Gastrocnemius medialis (tissue), 4 donors: ENCODE measurements at regions not wholly inside any gene's neighbourhood (a gene's known extent, or its start where the extent isn't known, plus 50 kb on each side); places are given as distances from the start of the nearest gene placed in this dataset.

Experiments
- ATAC-seq, 2 donors: fragments of 150-250 bp; one replicate each; pipeline ENCODE4 v1.9.1; 2016
- DNase-seq, 2 donors: peaks; one replicate each; pipeline ENCODE4 v3.0.0-alpha.2; 2019
- H3K27ac ChIP-seq, 4 donors: fragments of 200-600 bp; sonication (generic); 1 replicate in 1 of 4; 2 replicates in 3 of 4; pipeline ENCODE4 v1.5.1; 2016 to 2018; ENCODE audit warnings: mild to moderate bottlenecking in 2 of 4, moderate library complexity in 1 of 4
- H3K27me3 ChIP-seq, 3 donors: fragments of 200-600 bp; sonication (generic) in 2 of 3; 1 replicate in 1 of 3; 2 replicates in 2 of 3; pipeline versions ENCODE4 v1.5.1 to v1.6.0; 2016 to 2019; ENCODE audit warnings: mild to moderate bottlenecking in 1 of 3, moderate library complexity in 1 of 3
- H3K36me3 ChIP-seq, 2 donors: fragments of 200-600 bp; sonication (generic) in 1 of 2; one replicate each; pipeline ENCODE4 v1.5.1; 2017 to 2018
- H3K4me1 ChIP-seq, 2 donors: fragments of 200-600 bp; sonication (generic) in 1 of 2; one replicate each; pipeline ENCODE4 v1.5.1; 2016 to 2017; ENCODE audit warnings: mild to moderate bottlenecking in 2 of 2
- H3K4me3 ChIP-seq, 4 donors: fragments of 200-600 bp; sonication (generic) in 3 of 4; 1 replicate in 1 of 4; 2 replicates in 3 of 4; pipeline ENCODE4 v1.5.1; 2016 to 2019; ENCODE audit warnings: mild to moderate bottlenecking in 2 of 4
- H3K9me3 ChIP-seq, 3 donors: fragments of 200-600 bp; sonication (generic) in 2 of 3; 1 replicate in 1 of 3; 2 replicates in 2 of 3; pipeline ENCODE4 v1.5.1; 2016 to 2019
- POLR2A ChIP-seq, 2 donors: fragments of 450-650 bp; IDR thresholded peaks; one replicate each; pipeline ENCODE4 v1.6.1; 2017; ENCODE audit warnings: antibody characterized with exemption in 2 of 2, mild to moderate bottlenecking in 2 of 2, moderate library complexity in 2 of 2
- in situ Hi-C, 4 donors: fragments of 200-750 bp; cut with MboI; loops; one replicate each; pipeline versions ENCODE4 v1.15.0 to v1.8.0; 2017; ENCODE audit warnings: low sequenced_read_pairs in 4 of 4
- intact Hi-C: fragments of 100-400 bp; cut with DNase I; formaldehyde crosslinking; loops from one replicate; pipeline ENCODE4 v1.15.1; 2023; ENCODE audit warnings: low total_unique reads
- TF ChIP-seq, protein P1 (sequence below), 5 experiments: fragments of 450-650 bp in 3 of 5; fragments of 200-600 bp in 2 of 5; sonication (generic) in 2 of 5; IDR thresholded peaks in 4 of 5; conservative IDR thresholded peaks in 1 of 5; 1 replicate in 4 of 5; 2 replicates in 1 of 5; pipeline ENCODE4 v1.5.1; 2016 to 2019; ENCODE audit warnings: antibody characterized with exemption in 5 of 5, mild to moderate bottlenecking in 3 of 5, moderate library complexity in 3 of 5

DNA sequence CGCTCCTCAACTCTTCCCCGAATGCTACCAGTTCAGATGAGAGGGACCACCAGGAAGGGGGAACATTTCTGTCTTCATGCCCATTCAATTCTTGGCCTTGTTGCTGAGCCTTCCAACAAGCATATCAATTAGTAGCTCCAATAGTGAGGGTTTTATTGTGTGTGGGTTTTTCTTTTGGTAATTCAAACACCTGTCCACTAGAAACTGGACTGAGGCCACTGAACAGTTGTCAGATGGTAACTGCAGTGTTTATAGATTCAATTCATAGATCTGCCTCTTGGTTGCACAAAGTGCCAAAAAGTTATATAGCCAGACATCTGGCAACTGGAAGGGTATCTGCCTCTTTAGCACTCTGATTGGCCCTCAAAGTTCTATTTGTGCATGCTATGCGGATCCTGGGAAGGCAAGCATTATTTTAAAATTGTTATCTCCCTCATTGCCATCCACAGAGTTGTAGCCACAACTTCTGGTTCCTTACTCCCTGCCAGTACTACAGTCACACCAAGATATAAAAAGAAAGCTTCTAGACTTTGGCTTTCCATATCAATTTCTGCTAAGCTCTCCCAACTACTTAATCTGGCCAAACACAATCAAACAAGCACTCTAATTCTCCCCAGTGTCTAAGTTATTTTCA, 83.3 kb upstream of the ZNF521 start:
- no peak for ATAC-seq
- no peak for TF ChIP-seq POLR2A (IDR thresholded peaks at IDR 0.05)
- Histone ChIP-seq H3K9me3 (no peaks in the 10 kb centered on the region), H3K27ac (no peak overlapping the region), H3K4me1 (no peaks in the 10 kb centered on the region), H3K36me3 (no peaks in the 10 kb centered on the region), H3K4me3 (no peak overlapping the region), H3K27me3 (no peaks in the 10 kb centered on the region)
- in situ Hi-C loops, result no loop called here
- intact Hi-C loops, result no loop called here
- no peak for DNase-seq

DNA sequence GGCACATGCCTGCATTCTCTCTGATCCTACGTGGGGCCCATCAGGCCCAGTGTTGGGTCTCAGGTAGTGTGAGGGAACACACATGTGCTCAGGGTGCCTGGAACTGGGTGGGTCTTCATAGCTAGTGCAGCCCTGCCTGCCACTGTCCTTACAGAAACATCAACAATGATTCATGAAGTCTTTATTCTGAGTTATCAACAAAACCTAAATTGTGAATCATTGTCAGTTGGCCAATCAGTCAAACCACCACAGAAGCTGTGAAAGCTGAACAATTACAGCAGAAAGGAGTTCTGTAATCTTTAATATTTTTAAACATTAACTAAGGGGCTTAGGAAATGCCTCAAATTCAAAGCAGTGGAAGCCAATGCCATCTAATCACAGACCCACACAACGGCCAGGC, 82.8 kb upstream of the ZNF521 start:
- no peaks in the 10 kb centered on the region for H3K36me3 ChIP-seq
- H3K4me3 ChIP-seq, result no peak overlapping the region
- intact Hi-C loops (no loop called here), in situ Hi-C loops (no loop called here)
- DNase-seq (no peak), ATAC-seq (no peak)
- H3K4me1 ChIP-seq, result no peaks in the 10 kb centered on the region
- no peak overlapping the region for H3K27ac ChIP-seq
- H3K27me3 ChIP-seq, result no peaks in the 10 kb centered on the region
- TF ChIP-seq POLR2A (IDR thresholded peaks at IDR 0.05), result no peak
- TF ChIP-seq, protein P1, sequence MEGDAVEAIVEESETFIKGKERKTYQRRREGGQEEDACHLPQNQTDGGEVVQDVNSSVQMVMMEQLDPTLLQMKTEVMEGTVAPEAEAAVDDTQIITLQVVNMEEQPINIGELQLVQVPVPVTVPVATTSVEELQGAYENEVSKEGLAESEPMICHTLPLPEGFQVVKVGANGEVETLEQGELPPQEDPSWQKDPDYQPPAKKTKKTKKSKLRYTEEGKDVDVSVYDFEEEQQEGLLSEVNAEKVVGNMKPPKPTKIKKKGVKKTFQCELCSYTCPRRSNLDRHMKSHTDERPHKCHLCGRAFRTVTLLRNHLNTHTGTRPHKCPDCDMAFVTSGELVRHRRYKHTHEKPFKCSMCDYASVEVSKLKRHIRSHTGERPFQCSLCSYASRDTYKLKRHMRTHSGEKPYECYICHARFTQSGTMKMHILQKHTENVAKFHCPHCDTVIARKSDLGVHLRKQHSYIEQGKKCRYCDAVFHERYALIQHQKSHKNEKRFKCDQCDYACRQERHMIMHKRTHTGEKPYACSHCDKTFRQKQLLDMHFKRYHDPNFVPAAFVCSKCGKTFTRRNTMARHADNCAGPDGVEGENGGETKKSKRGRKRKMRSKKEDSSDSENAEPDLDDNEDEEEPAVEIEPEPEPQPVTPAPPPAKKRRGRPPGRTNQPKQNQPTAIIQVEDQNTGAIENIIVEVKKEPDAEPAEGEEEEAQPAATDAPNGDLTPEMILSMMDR (IDR thresholded peaks at IDR 0.05 in 4 of 5, conservative IDR thresholded peaks at IDR 0.05 in 1 of 5), result no peak
- no peaks in the 10 kb centered on the region for H3K9me3 ChIP-seq

DNA sequence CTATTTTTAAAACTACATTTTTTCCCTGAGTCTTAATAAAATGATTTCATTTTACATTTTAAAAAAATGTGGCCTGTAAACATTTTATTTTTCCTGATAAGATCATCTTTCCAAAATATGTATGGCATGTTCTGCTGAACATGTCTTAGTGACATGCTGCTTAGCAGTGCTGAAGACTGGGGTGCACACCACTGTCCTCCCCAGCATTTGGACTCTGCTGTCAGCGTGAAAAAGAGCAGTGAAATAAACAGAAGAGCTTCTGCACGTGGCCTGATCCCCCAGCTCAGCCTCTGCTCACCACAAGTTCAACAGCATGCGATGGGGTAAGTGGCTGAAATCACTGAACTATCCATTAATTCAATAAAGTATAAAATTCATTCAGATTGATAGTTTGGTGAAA, 81.6 kb upstream of the ZNF521 start:
- DNase-seq (no peak), ATAC-seq (no peak)
- Histone ChIP-seq H3K4me3 (no peak overlapping the region), H3K36me3 (no peaks in the 10 kb centered on the region), H3K27ac (no peak overlapping the region), H3K27me3 (no peaks in the 10 kb centered on the region), H3K9me3 (no peaks in the 10 kb centered on the region), H3K4me1 (no peaks in the 10 kb centered on the region)
- in situ Hi-C loops, result no loop called here
- TF ChIP-seq, protein P1 (IDR thresholded peaks at IDR 0.05 in 4 of 5, conservative IDR thresholded peaks at IDR 0.05 in 1 of 5), result no peak
- no peak for TF ChIP-seq POLR2A (IDR thresholded peaks at IDR 0.05)
- intact Hi-C loops, result no loop called here

DNA sequence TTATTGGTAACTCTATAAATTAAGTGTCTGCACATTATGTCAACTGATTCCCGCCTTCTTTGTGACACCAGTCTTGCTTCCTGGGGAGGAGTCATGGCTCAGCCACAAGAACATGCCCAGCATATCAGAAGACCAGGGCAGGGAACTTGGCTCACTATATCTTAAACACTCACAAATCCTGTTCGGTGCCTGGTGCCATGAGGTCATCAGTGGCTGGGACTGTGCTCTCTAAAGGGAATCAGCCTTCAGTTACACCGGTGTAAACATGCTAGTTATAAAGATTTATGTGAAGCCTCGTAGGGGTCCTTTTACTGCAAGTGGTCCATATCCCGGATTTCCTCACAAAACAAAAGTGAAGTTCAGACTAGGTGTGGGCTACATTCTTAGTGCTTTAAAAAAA, 73.1 kb upstream of the ZNF521 start:
- TF ChIP-seq, protein P1 (IDR thresholded peaks at IDR 0.05 in 4 of 5, conservative IDR thresholded peaks at IDR 0.05 in 1 of 5), result no peak
- no peak for TF ChIP-seq POLR2A (IDR thresholded peaks at IDR 0.05)
- Histone ChIP-seq H3K4me3 (no peak overlapping the region), H3K27me3 (no peaks in the 10 kb centered on the region), H3K9me3 (no peaks in the 10 kb centered on the region), H3K27ac (no peak overlapping the region), H3K4me1 (no peaks in the 10 kb centered on the region), H3K36me3 (no peaks in the 10 kb centered on the region)
- in situ Hi-C loops, result no loop called here
- DNase-seq (no peak), ATAC-seq (no peak)
- intact Hi-C loops, result no loop called here

DNA sequence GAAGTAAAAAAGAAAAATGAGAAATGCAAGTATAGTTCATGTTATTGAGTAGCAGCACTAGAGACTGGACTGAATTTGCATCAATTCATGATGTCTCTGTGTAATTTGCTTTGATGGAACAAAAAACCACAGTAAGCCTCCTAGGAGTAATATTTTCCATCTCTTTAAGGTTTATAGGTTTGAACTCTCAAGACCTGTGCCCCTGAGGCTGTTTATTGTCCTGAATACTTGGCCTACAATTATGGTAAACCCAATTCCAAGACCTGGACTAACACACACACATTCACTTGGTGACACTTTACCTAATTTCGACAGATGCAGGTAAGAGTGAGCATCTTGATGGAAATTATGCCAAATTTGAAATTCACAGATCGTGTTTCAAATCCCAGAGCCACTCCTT, 71.8 kb upstream of the ZNF521 start:
- ATAC-seq (no peak), DNase-seq (no peak)
- intact Hi-C loops, result no loop called here
- H3K27me3 ChIP-seq, result no peaks in the 10 kb centered on the region
- H3K4me1 ChIP-seq, result no peaks in the 10 kb centered on the region
- no peak overlapping the region for H3K4me3 ChIP-seq
- no peak for TF ChIP-seq POLR2A (IDR thresholded peaks at IDR 0.05)
- TF ChIP-seq, protein P1 (IDR thresholded peaks at IDR 0.05 in 4 of 5, conservative IDR thresholded peaks at IDR 0.05 in 1 of 5), result no peak
- in situ Hi-C loops, result no loop called here
- H3K27ac ChIP-seq, result no peak overlapping the region
- no peaks in the 10 kb centered on the region for H3K9me3 ChIP-seq
- no peaks in the 10 kb centered on the region for H3K36me3 ChIP-seq
